K562 (cell line): ENCODE measurements at regions not wholly inside any gene's neighbourhood (a gene's known extent, or its start where the extent isn't known, plus 50 kb on each side); places are given as distances from the start of the nearest gene placed in this dataset.

ENCODE experiments used
- ATAC-seq: fragments of 200-7000 bp; cut with Tn5 transposase; 3 replicates; pipeline ENCODE4 v1.9.1; 2020; ENCODE audit warnings: moderate library complexity
- BruUV-seq: library from RNA; stranded (reverse); fragments of 400-500 nt; replicated peaks from 2 replicates; lab custom pipeline; 2021; lab: Mats Ljungman, UMichigan
- CTCF ChIA-PET: fragments of 300-600 bp; formaldehyde crosslinking; extraction: SDS; loops from one replicate; lab custom pipeline; 2021; ENCODE audit warnings: low intra/inter-chr PET ratio; lab: Yijun Ruan, JAX
- POLR2A ChIA-PET: fragments of 300-600, 350-650 bp; sonication (Branson Sonifier 250); formaldehyde crosslinking; extraction: SDS; loops from one replicate; lab custom pipeline; 2021; ENCODE audit warnings: antibody characterized with exemption, inconsistent platforms; lab: Yijun Ruan, JAX
- DNase-seq, 4 experiments: peaks; one replicate each; pipeline versions ENCODE4 v3.0.0 to v3.0.0-alpha.2; 2011 to 2018; ENCODE audit warnings: low spot score in 3 of 4, mixed read lengths in 3 of 4; ENCODE audit errors: extremely low read depth in 1 of 4
- FAIRE-seq: peaks from 2 replicates; lab custom pipeline; 2011; peaks lifted over from hg19 to GRCh38; lab: Jason Lieb, UNC
- H2AFZ ChIP-seq: 2 replicates; pipeline ENCODE4 v1.6.0; 2011; ENCODE audit warnings: low read depth, low read length, control low read depth, inconsistent platforms
- H3K27ac ChIP-seq: fragments of 200-600 bp; 3 replicates; pipeline ENCODE4 v1.8.0; 2011; ENCODE audit warnings: low read depth, mild to moderate bottlenecking, control low read depth, inconsistent platforms, low read length, moderate library complexity, mixed read lengths; ENCODE audit errors: extremely low read depth
- H3K27me3 ChIP-seq, 2 experiments: fragments of 300-600 bp in 1 of 2; 2 replicates in 1 of 2; 3 replicates in 1 of 2; pipeline versions ENCODE4 v1.6.0 to v1.8.0; 2011; ENCODE audit warnings: inconsistent platforms in 2 of 2, low read length in 2 of 2, mild to moderate bottlenecking in 1 of 2, mixed read lengths in 1 of 2, moderate library complexity in 1 of 2; ENCODE audit not compliant: control insufficient read depth in 2 of 2, insufficient read depth in 2 of 2
- H3K36me3 ChIP-seq: fragments of 300-600 bp; 3 replicates; pipeline ENCODE4 v1.8.0; 2011; ENCODE audit warnings: mild to moderate bottlenecking, low read length, inconsistent platforms; ENCODE audit not compliant: control insufficient read depth, insufficient read depth
- H3K4me1 ChIP-seq, 2 experiments: fragments of 200-600 bp in 1 of 2; replicated peaks in 1 of 2; 2 replicates in 1 of 2; 3 replicates in 1 of 2; pipeline versions ENCODE4 v1.5.1 to v1.8.0; 2011; ENCODE audit warnings: inconsistent platforms in 2 of 2, low read length in 2 of 2, mild to moderate bottlenecking in 1 of 2, mixed read lengths in 1 of 2, moderate library complexity in 1 of 2; ENCODE audit not compliant: control insufficient read depth in 2 of 2, insufficient read depth in 2 of 2
- H3K4me2 ChIP-seq: 2 replicates; pipeline ENCODE4 v1.6.1; 2011; ENCODE audit warnings: low read length, control low read depth, inconsistent platforms, mixed read lengths; ENCODE audit not compliant: insufficient read depth
- H3K4me3 ChIP-seq: fragments of 200-600 bp; sonication (generic), shearing (Covaris generic); 2 replicates; pipeline ENCODE4 v1.5.1; 2016; ENCODE audit warnings: control low read depth, inconsistent platforms
- H3K79me2 ChIP-seq: fragments of 200-600 bp; 3 replicates; pipeline ENCODE4 v1.8.0; 2011; ENCODE audit warnings: low read length, inconsistent platforms; ENCODE audit not compliant: control insufficient read depth, insufficient read depth
- H3K9ac ChIP-seq, 2 experiments: 2 replicates each; pipeline versions ENCODE4 v1.6.0 to v1.6.1; 2011; ENCODE audit warnings: low read depth in 2 of 2, low read length in 2 of 2, control low read depth in 1 of 2, inconsistent platforms in 1 of 2, mild to moderate bottlenecking in 1 of 2, mixed read lengths in 1 of 2; ENCODE audit not compliant: insufficient read depth in 1 of 2
- H3K9me1 ChIP-seq: one replicate; pipeline ENCODE4 v1.6.0; 2011; ENCODE audit warnings: inconsistent platforms, mild to moderate bottlenecking, low read length, moderate library complexity; ENCODE audit not compliant: control insufficient read depth, insufficient read depth
- H3K9me3 ChIP-seq: replicated peaks from 2 replicates; pipeline ENCODE4 v1.5.1; 2011; ENCODE audit warnings: low read depth, low read length, inconsistent platforms; ENCODE audit not compliant: control insufficient read depth, insufficient read depth
- H4K20me1 ChIP-seq: replicated peaks from 2 replicates; pipeline ENCODE4 v1.6.1; 2011; ENCODE audit warnings: low read length, inconsistent platforms, mixed read lengths; ENCODE audit not compliant: control insufficient read depth, insufficient read depth
- ATF3 ChIP-seq, 2 experiments: fragments of 450-650 bp in 1 of 2; sonication (generic) in 1 of 2; formaldehyde crosslinking in 1 of 2; IDR thresholded peaks in 1 of 2; conservative IDR thresholded peaks in 1 of 2; 2 replicates each; pipeline versions ENCODE4 v1.6.1 to v1.8.1; 2016 to 2023; ENCODE audit warnings: mild to moderate bottlenecking in 2 of 2, moderate library complexity in 2 of 2, inconsistent platforms in 1 of 2, missing genetic modification reagents in 1 of 2
- CAMTA2 ChIP-seq: fragments of 250-450 bp; sonication (Bioruptor Pico); conservative IDR thresholded peaks from 2 replicates; pipeline ENCODE4 v1.5.1; 2022
- CHD1 ChIP-seq: fragments of 200-600 bp; sonication (generic); IDR thresholded peaks from one replicate; pipeline ENCODE4 v1.6.1; 2012; ENCODE audit warnings: mild to moderate bottlenecking, moderate library complexity, low read length, inconsistent platforms
- EHMT2 ChIP-seq: fragments of 450-650 bp; IDR thresholded peaks from 2 replicates; pipeline ENCODE4 v1.6.1; 2018; ENCODE audit warnings: antibody characterized with exemption
- ETV6 ChIP-seq, 3 experiments: fragments of 150-350 bp in 1 of 3; sonication (generic) in 1 of 3; formaldehyde crosslinking in 1 of 3; IDR thresholded peaks; 2 replicates each; pipeline versions ENCODE4 v1.6.1 to v1.8.0; 2014 to 2022; ENCODE audit warnings: borderline replicate concordance in 2 of 3, low read depth in 2 of 3, antibody characterized with exemption in 1 of 3, low read length in 1 of 3, mild to moderate bottlenecking in 1 of 3, missing genetic modification reagents in 1 of 3
- TCF7 ChIP-seq: sonication (generic); IDR thresholded peaks from 2 replicates; pipeline ENCODE4 v1.6.1; 2016; ENCODE audit warnings: antibody characterized with exemption, borderline replicate concordance
- ZBTB12 ChIP-seq: fragments of 250-450 bp; sonication (Bioruptor Pico); IDR thresholded peaks from 2 replicates; pipeline ENCODE4 v1.4.0; 2020
- ZBTB43 ChIP-seq: sonication (generic); formaldehyde crosslinking; IDR thresholded peaks from 2 replicates; pipeline ENCODE4 v1.8.0; 2023; ENCODE audit warnings: mild to moderate bottlenecking, missing genetic modification reagents
- ZC3H4 ChIP-seq: sonication (generic); formaldehyde crosslinking; IDR thresholded peaks from 2 replicates; pipeline ENCODE4 v1.9.0; 2021; ENCODE audit warnings: missing genetic modification reagents, borderline replicate concordance
- WGBS: fragments of 100-300 bp; shearing (Covaris generic); methylation state at CpG from one replicate; pipeline ENCODE4 v1.1.6; 2016; ENCODE audit warnings: low coverage, mixed read lengths; ENCODE audit not compliant: insufficient coverage; ENCODE audit errors: missing lambda C conversion rate; 5-methylcytosine and 5-hydroxymethylcytosine counted together
- in situ Hi-C: fragments of 300-500 bp; cut with MboI; formaldehyde crosslinking; loops from 4 replicates; pipeline ENCODE4 v1.15.0; 2018; ENCODE audit warnings: inconsistent platforms, mixed read lengths
- intact Hi-C: fragments of 100-400 bp; cut with micrococcal nuclease; formaldehyde crosslinking; loops from 2 replicates; pipeline ENCODE4 v1.14.2; 2022
- TF ChIP-seq, protein P1 (sequence below): fragments of 450-650 bp; formaldehyde crosslinking; IDR thresholded peaks from 2 replicates; pipeline ENCODE4 v1.4.0; 2020; ENCODE audit warnings: mild to moderate bottlenecking, mixed read lengths
- TF ChIP-seq, protein P2 (sequence below): sonication (generic); formaldehyde crosslinking; IDR thresholded peaks from 2 replicates; pipeline ENCODE4 v1.8.0; 2022; ENCODE audit warnings: missing genetic modification reagents, mild to moderate bottlenecking, borderline replicate concordance
- TF ChIP-seq, protein P3 (sequence below): fragments of 450-650 bp; formaldehyde crosslinking; IDR thresholded peaks from 2 replicates; pipeline ENCODE4 v1.4.0; 2020; ENCODE audit warnings: mild to moderate bottlenecking

DNA sequence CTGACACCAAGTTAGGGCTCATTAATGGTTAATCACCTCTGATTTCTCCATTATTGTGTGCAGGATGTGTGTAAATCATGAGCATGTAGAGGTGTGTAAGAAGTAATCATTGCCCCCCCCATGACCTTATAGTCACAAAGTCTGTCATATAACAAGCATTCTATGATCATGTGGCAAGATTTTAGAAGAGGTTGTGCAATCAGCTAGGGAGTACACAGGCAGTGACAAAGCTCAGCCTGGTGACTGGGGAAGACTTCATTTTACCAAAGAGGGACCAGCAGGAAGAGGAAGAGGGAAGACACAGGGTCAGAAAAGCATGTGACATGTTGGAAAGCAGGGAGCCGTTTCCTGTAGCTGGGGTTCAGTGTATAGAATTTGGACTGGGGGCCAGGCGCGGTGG, 176.5 kb upstream of the LARGE1 start (continued):
- TF ChIP-seq, protein P1, sequence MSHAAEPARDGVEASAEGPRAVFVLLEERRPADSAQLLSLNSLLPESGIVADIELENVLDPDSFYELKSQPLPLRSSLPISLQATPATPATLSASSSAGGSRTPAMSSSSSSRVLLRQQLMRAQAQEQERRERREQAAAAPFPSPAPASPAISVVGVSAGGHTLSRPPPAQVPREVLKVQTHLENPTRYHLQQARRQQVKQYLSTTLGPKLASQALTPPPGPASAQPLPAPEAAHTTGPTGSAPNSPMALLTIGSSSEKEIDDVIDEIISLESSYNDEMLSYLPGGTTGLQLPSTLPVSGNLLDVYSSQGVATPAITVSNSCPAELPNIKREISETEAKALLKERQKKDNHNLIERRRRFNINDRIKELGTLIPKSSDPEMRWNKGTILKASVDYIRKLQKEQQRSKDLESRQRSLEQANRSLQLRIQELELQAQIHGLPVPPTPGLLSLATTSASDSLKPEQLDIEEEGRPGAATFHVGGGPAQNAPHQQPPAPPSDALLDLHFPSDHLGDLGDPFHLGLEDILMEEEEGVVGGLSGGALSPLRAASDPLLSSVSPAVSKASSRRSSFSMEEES: no peak
- no peak for TF ChIP-seq TCF7
- TF ChIP-seq CHD1: no peak

DNA sequence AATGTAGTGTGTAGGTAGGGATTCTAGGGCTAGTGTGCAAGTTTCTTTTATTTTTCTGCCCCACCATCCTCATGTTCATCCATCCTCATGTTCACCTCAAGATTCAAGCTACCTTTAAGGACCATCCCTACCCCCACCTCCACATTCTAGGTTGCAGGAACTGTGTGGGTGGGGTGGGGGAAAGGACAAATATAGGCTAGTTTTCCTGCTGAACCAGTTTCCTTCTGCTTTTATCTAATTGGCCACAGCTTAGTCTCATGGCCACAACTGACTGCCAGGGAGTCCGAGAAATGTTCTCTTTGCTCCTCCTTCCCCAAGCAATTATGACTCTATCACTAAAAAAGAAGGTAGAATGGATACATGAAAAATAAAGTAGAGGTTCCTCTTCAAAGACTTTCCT, 179.0 kb upstream of the LARGE1 start:
- intact Hi-C loops (no loop called here), in situ Hi-C loops (no loop called here)
- ChIA-PET POLR2A (no interaction called here), CTCF (no interaction called here)
- no peak for ATAC-seq
- Histone ChIP-seq H3K4me2 (no peak overlapping the region), H3K4me1 (no peaks in the 10 kb centered on the region), H3K9ac (no peak overlapping the region), H3K9me1 (no peaks in the 10 kb centered on the region), H3K27ac (no peak overlapping the region), H2AFZ (no peak overlapping the region), H4K20me1 (no peaks in the 10 kb centered on the region), H3K79me2 (no peaks in the 10 kb centered on the region), H3K9me3 (no peaks in the 10 kb centered on the region), H3K36me3 (no peaks in the 10 kb centered on the region), H3K4me3 (no peak overlapping the region), H3K27me3 (no peaks in the 10 kb centered on the region)
- 0% methylated on average over 1 of the region's 1 CpG for WGBS
- no peak for FAIRE-seq
- DNase-seq: no peak
- no TSS peak for BruUV-seq
- TF ChIP-seq ZBTB43 (CRISPR knock-in tag) (no peak), ETV6 (IDR thresholded peaks at IDR 0.05; ENCODE audit: borderline replicate concordance in 1 of 2, low read depth in 2 of 2, low read length in 1 of 2) (no peak), ETV6 (CRISPR knock-in tag; IDR thresholded peaks at IDR 0.05; ENCODE audit: borderline replicate concordance) (no peak), EHMT2 (no peak), ATF3 (IDR thresholded peaks at IDR 0.05) (no peak), ATF3 (CRISPR knock-in tag; conservative IDR thresholded peaks at IDR 0.05) (no peak), ZC3H4 (CRISPR knock-in tag) (no peak), ZBTB12 (CRISPR knock-in tag) (no peak), CAMTA2 (CRISPR knock-in tag) (no peak)
- TF ChIP-seq, protein P2, sequence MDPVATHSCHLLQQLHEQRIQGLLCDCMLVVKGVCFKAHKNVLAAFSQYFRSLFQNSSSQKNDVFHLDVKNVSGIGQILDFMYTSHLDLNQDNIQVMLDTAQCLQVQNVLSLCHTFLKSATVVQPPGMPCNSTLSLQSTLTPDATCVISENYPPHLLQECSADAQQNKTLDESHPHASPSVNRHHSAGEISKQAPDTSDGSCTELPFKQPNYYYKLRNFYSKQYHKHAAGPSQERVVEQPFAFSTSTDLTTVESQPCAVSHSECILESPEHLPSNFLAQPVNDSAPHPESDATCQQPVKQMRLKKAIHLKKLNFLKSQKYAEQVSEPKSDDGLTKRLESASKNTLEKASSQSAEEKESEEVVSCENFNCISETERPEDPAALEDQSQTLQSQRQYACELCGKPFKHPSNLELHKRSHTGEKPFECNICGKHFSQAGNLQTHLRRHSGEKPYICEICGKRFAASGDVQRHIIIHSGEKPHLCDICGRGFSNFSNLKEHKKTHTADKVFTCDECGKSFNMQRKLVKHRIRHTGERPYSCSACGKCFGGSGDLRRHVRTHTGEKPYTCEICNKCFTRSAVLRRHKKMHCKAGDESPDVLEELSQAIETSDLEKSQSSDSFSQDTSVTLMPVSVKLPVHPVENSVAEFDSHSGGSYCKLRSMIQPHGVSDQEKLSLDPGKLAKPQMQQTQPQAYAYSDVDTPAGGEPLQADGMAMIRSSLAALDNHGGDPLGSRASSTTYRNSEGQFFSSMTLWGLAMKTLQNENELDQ (CRISPR knock-in tag): no peak
- TF ChIP-seq, protein P3, sequence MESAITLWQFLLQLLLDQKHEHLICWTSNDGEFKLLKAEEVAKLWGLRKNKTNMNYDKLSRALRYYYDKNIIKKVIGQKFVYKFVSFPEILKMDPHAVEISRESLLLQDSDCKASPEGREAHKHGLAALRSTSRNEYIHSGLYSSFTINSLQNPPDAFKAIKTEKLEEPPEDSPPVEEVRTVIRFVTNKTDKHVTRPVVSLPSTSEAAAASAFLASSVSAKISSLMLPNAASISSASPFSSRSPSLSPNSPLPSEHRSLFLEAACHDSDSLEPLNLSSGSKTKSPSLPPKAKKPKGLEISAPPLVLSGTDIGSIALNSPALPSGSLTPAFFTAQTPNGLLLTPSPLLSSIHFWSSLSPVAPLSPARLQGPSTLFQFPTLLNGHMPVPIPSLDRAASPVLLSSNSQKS (CRISPR knock-in tag): no peak
